OCI-LY3 (cell line): ENCODE measurements at regions not wholly inside any gene's neighbourhood (a gene's known extent, or its start where the extent isn't known, plus 50 kb on each side); places are given as distances from the start of the nearest gene placed in this dataset.

ENCODE experiments used
- H2AFZ ChIP-seq: fragments of 200-600, 300-600 bp; shearing (Covaris generic); 2 replicates; pipeline ENCODE4 v1.6.0; 2014; ENCODE audit warnings: antibody characterized with exemption, low read depth, low read length
- H3K27ac ChIP-seq: fragments of 200-600, 300-600 bp; sonication (generic); 2 replicates; pipeline ENCODE4 v1.5.1; 2014; ENCODE audit warnings: mild to moderate bottlenecking, low read length, moderate library complexity, mixed read lengths
- H3K27me3 ChIP-seq: fragments of 200-600, 300-600 bp; sonication (generic); 2 replicates; pipeline ENCODE4 v1.6.1; 2014; ENCODE audit warnings: low read depth, low read length, mixed read lengths
- H3K36me3 ChIP-seq: fragments of 200-600, 300-600 bp; sonication (generic); replicated peaks from 2 replicates; pipeline ENCODE3; 2014; ENCODE audit warnings: low read depth, low read length, mixed read lengths
- H3K4me1 ChIP-seq: fragments of 300-600, 200-600 bp; sonication (generic); 2 replicates; pipeline ENCODE4 v1.6.1; 2014; ENCODE audit warnings: low read length, mixed read lengths
- H3K4me2 ChIP-seq: fragments of 200-600, 300-600 bp; sonication (generic); 2 replicates; pipeline ENCODE4 v1.6.1; 2014; ENCODE audit warnings: low read length, mixed read lengths
- H3K4me3 ChIP-seq: fragments of 300-600, 200-600 bp; sonication (generic); 2 replicates; pipeline ENCODE4 v1.5.1; 2014; ENCODE audit warnings: antibody characterized with exemption, mild to moderate bottlenecking, low read length, moderate library complexity
- H3K79me2 ChIP-seq: fragments of 300-600, 200-600 bp; shearing (Covaris generic); 2 replicates; pipeline ENCODE4 v1.6.1; 2014; ENCODE audit warnings: mild to moderate bottlenecking, low read length, mixed read lengths
- H3K9ac ChIP-seq: fragments of 300-600, 200-600 bp; shearing (Covaris generic); 2 replicates; pipeline ENCODE4 v1.6.0; 2014; ENCODE audit warnings: mild to moderate bottlenecking, low read length, moderate library complexity
- H3K9me3 ChIP-seq: fragments of 200-600, 300-600 bp; shearing (Covaris generic); 2 replicates; pipeline ENCODE4 v1.6.1; 2014; ENCODE audit warnings: low read length, mixed read lengths; ENCODE audit not compliant: insufficient read depth
- H4K20me1 ChIP-seq: fragments of 200-600, 300-600 bp; sonication (generic); 2 replicates; pipeline ENCODE4 v1.6.1; 2016; ENCODE audit warnings: low read length, mixed read lengths; ENCODE audit not compliant: insufficient read depth
- CTCF ChIP-seq: fragments of 200-600, 300-600 bp; sonication (generic); IDR thresholded peaks from 2 replicates; pipeline ENCODE4 v1.5.1; 2014; ENCODE audit warnings: antibody characterized with exemption, low read length, low read depth
- EZH2phosphoT487 ChIP-seq: fragments of 200-600 bp; shearing (Covaris generic); IDR thresholded peaks from 2 replicates; pipeline ENCODE4 v1.6.1; 2018; ENCODE audit warnings: antibody characterized with exemption, mixed run types, low read depth

- Histone ChIP-seq H3K27ac (no peak overlapping the region), H3K9ac (no peak overlapping the region), H3K4me1 (no peaks in the 10 kb centered on the region), H2AFZ (no peak overlapping the region), H3K4me3 (no peak overlapping the region), H3K36me3 (no peaks in the 10 kb centered on the region), H3K27me3 (no peaks in the 10 kb centered on the region), H4K20me1 (no peaks in the 10 kb centered on the region), H3K79me2 (no peaks in the 10 kb centered on the region), H3K4me2 (no peak overlapping the region), H3K9me3 (no peaks in the 10 kb centered on the region)
- TF ChIP-seq EZH2phosphoT487 (no peak), CTCF (no peak)
Measured at GRCh38 chr6:153790048-153790447, 249.0 kb upstream of the OPRM1 start.

- H3K36me3 ChIP-seq = no peaks in the 10 kb centered on the region
- no peak overlapping the region for H3K4me2 ChIP-seq
- H2AFZ ChIP-seq = no peak overlapping the region
- H3K79me2 ChIP-seq = no peaks in the 10 kb centered on the region
- no peaks in the 10 kb centered on the region for H3K27me3 ChIP-seq
- no peak for TF ChIP-seq EZH2phosphoT487
- TF ChIP-seq CTCF = no peak
- H3K27ac ChIP-seq = no peak overlapping the region
- H3K9ac ChIP-seq = no peak overlapping the region
- no peaks in the 10 kb centered on the region for H3K9me3 ChIP-seq
- H3K4me3 ChIP-seq = no peak overlapping the region
- no peaks in the 10 kb centered on the region for H3K4me1 ChIP-seq
- H4K20me1 ChIP-seq = no peaks in the 10 kb centered on the region
Measured at GRCh38 chr6:153787341-153787606, 251.8 kb upstream of the OPRM1 start.

- no peaks in the 10 kb centered on the region for H3K79me2 ChIP-seq
- H3K9me3 ChIP-seq = no peaks in the 10 kb centered on the region
- H3K4me1 ChIP-seq = no peaks in the 10 kb centered on the region
- no peaks in the 10 kb centered on the region for H4K20me1 ChIP-seq
- H3K4me2 ChIP-seq = no peak overlapping the region
- H3K36me3 ChIP-seq = no peaks in the 10 kb centered on the region
- no peak overlapping the region for H3K4me3 ChIP-seq
- no peak overlapping the region for H2AFZ ChIP-seq
- H3K27ac ChIP-seq = no peak overlapping the region
- no peak for TF ChIP-seq CTCF
- TF ChIP-seq EZH2phosphoT487 = no peak
- no peaks in the 10 kb centered on the region for H3K27me3 ChIP-seq
- H3K9ac ChIP-seq = no peak overlapping the region
Measured at GRCh38 chr6:153781306-153781705, 257.7 kb upstream of the OPRM1 start.

- H3K36me3 ChIP-seq = no peaks in the 10 kb centered on the region
- H3K4me2 ChIP-seq = no peak overlapping the region
- H3K9me3 ChIP-seq = no peaks in the 10 kb centered on the region
- no peaks in the 10 kb centered on the region for H3K27me3 ChIP-seq
- no peaks in the 10 kb centered on the region for H4K20me1 ChIP-seq
- H3K27ac ChIP-seq = no peak overlapping the region
- H2AFZ ChIP-seq = no peak overlapping the region
- TF ChIP-seq EZH2phosphoT487 (no peak), CTCF (no peak)
- no peak overlapping the region for H3K9ac ChIP-seq
- H3K79me2 ChIP-seq = no peaks in the 10 kb centered on the region
- no peak overlapping the region for H3K4me3 ChIP-seq
- no peaks in the 10 kb centered on the region for H3K4me1 ChIP-seq
Measured at GRCh38 chr6:153780011-153780410, 259.0 kb upstream of the OPRM1 start.
